A549 (cell line): ENCODE measurements at regions not wholly inside any gene's neighbourhood (a gene's known extent, or its start where the extent isn't known, plus 50 kb on each side); places are given as distances from the start of the nearest gene placed in this dataset.
"Not testable (repeated sequence)": the region's sequence is repeated elsewhere in the genome, so short reads cannot be mapped to it uniquely, and the experiment has no call there.

ENCODE experiments used
- ATAC-seq, 2 experiments: fragments of 200-7000 bp in 1 of 2; fragments of >200 bp in 1 of 2; cut with Nextera tagmentation in 1 of 2; cut with Tn5 transposase in 1 of 2; 3 replicates each; pipeline versions ENCODE4 v1.8.0 to v1.9.1; 2018 to 2020; ENCODE audit warnings: mild to moderate bottlenecking in 1 of 2, moderate library complexity in 1 of 2
- CTCF ChIA-PET: fragments of 300-600 bp; sonication (Branson Sonifier 250); formaldehyde crosslinking; extraction: SDS; loops from one replicate; lab custom pipeline; 2021; ENCODE audit warnings: antibody characterized with exemption, inconsistent platforms; lab: Yijun Ruan, JAX
- POLR2A ChIA-PET: fragments of 350-600 bp; formaldehyde crosslinking; extraction: SDS; loops from one replicate; lab custom pipeline; 2021; ENCODE audit warnings: antibody characterized with exemption, inconsistent platforms; lab: Yijun Ruan, JAX
- DNase-seq, 2 experiments: peaks; one replicate each; pipeline versions ENCODE4 v3.0.0 to v3.0.0-alpha.2; 2011 to 2016; ENCODE audit warnings: low read depth in 1 of 2, low spot score in 1 of 2
- FAIRE-seq: peaks from 2 replicates; lab custom pipeline; 2011; peaks lifted over from hg19 to GRCh38; lab: Jason Lieb, UNC
- H3K27ac ChIP-seq, 2 experiments: fragments of >200 bp; sonication (Bioruptor Twin); formaldehyde crosslinking; 3 replicates each; pipeline ENCODE4 v1.5.1; 2016 to 2017
- H3K4me1 ChIP-seq: fragments of >200 bp; sonication (Bioruptor Twin); formaldehyde crosslinking; 3 replicates; pipeline ENCODE4 v1.6.1; 2016
- H3K4me2 ChIP-seq: fragments of >200 bp; sonication (Bioruptor Twin); formaldehyde crosslinking; 3 replicates; pipeline ENCODE4 v1.6.1; 2016
- H3K4me3 ChIP-seq: fragments of >200 bp; sonication (Bioruptor Twin); formaldehyde crosslinking; 3 replicates; pipeline ENCODE4 v1.5.1; 2016
- H3K9me3 ChIP-seq: fragments of >200 bp; sonication (Bioruptor Twin); formaldehyde crosslinking; 3 replicates; pipeline ENCODE4 v1.6.1; 2016
- ATOH8 ChIP-seq: fragments of 250-450 bp; sonication (Bioruptor Pico); IDR thresholded peaks from 2 replicates; pipeline ENCODE4 v1.5.0; 2020; ENCODE audit warnings: low read depth, mild to moderate bottlenecking, moderate library complexity
- BCL3 ChIP-seq: fragments of >200 bp; sonication (Bioruptor Twin); formaldehyde crosslinking; IDR thresholded peaks from 3 replicates; pipeline ENCODE4 v1.6.1; 2016
- BHLHE40 ChIP-seq: IDR thresholded peaks from 2 replicates; pipeline ENCODE4 v1.6.1; 2012; ENCODE audit warnings: low read depth, low read length, inconsistent platforms
- CBX2 ChIP-seq: fragments of 200-600 bp; sonication (generic); IDR thresholded peaks from 2 replicates; pipeline ENCODE4 v1.6.1; 2016; ENCODE audit warnings: low read depth, mild to moderate bottlenecking, borderline replicate concordance
- CHD4 ChIP-seq: fragments of 200-600 bp; sonication (generic); IDR thresholded peaks from 2 replicates; pipeline ENCODE4 v1.6.1; 2016; ENCODE audit warnings: antibody characterized with exemption, mild to moderate bottlenecking, borderline replicate concordance
- CTCF ChIP-seq: fragments of >200 bp; sonication (Bioruptor Twin); formaldehyde crosslinking; IDR thresholded peaks from 3 replicates; pipeline ENCODE4 v1.5.1; 2016
- E2F6 ChIP-seq: IDR thresholded peaks from 2 replicates; pipeline ENCODE4 v1.6.1; 2012; ENCODE audit warnings: low read depth, borderline replicate concordance
- EHF ChIP-seq: fragments of 250-450 bp; sonication (Bioruptor Pico); IDR thresholded peaks from 2 replicates; pipeline ENCODE4 v1.5.0; 2020; ENCODE audit warnings: mild to moderate bottlenecking
- ELK1 ChIP-seq: fragments of 150-350 bp; IDR thresholded peaks from 2 replicates; pipeline ENCODE4 v1.6.1; 2014; ENCODE audit warnings: low read depth, mild to moderate bottlenecking, low read length
- EP300 ChIP-seq, 2 experiments: fragments of >200 bp; sonication (Bioruptor Twin); formaldehyde crosslinking; IDR thresholded peaks; 2 replicates in 1 of 2; 3 replicates in 1 of 2; pipeline ENCODE4 v1.6.1; 2016 to 2017
- FOSL2 ChIP-seq, 2 experiments: fragments of 450-650 bp in 1 of 2; fragments of >200 bp in 1 of 2; sonication (Bioruptor Twin) in 1 of 2; formaldehyde crosslinking; IDR thresholded peaks; 2 replicates each; pipeline versions ENCODE4 v1.5.0 to v1.6.1; 2016 to 2020; ENCODE audit warnings: mild to moderate bottlenecking in 1 of 2, moderate library complexity in 1 of 2
- HOXB13 ChIP-seq: fragments of 250-450 bp; sonication (Bioruptor Pico); IDR thresholded peaks from 2 replicates; pipeline ENCODE4 v1.5.0; 2020; ENCODE audit warnings: low read depth, mild to moderate bottlenecking, moderate library complexity
- JUN ChIP-seq, 2 experiments: fragments of >200 bp; sonication (Bioruptor Twin); formaldehyde crosslinking; IDR thresholded peaks; 2 replicates in 1 of 2; 3 replicates in 1 of 2; pipeline ENCODE4 v1.6.1; 2016 to 2017
- KDM1A ChIP-seq: fragments of 200-600 bp; sonication (generic); IDR thresholded peaks from 2 replicates; pipeline ENCODE4 v1.6.1; 2016; ENCODE audit warnings: low read depth, mild to moderate bottlenecking
- MAFK ChIP-seq: fragments of 450-650 bp; IDR thresholded peaks from 2 replicates; pipeline ENCODE4 v1.6.1; 2014; ENCODE audit not compliant: partially characterized antibody
- MAX ChIP-seq: IDR thresholded peaks from 2 replicates; pipeline ENCODE4 v1.6.1; 2012
- MAZ ChIP-seq: fragments of 150-350 bp; IDR thresholded peaks from 2 replicates; pipeline ENCODE4 v1.6.1; 2014; ENCODE audit warnings: antibody characterized with exemption, low read depth, low read length, borderline replicate concordance
- POLR2A ChIP-seq: IDR thresholded peaks from 2 replicates; pipeline ENCODE4 v1.6.1; 2012; ENCODE audit warnings: mild to moderate bottlenecking, low read length
- RARB ChIP-seq: fragments of 250-450 bp; sonication (Bioruptor Pico); IDR thresholded peaks from 2 replicates; pipeline ENCODE4 v1.8.0; 2021; ENCODE audit warnings: mild to moderate bottlenecking, moderate library complexity
- REST ChIP-seq: fragments of 200-600 bp; sonication (generic); IDR thresholded peaks from 2 replicates; pipeline ENCODE4 v1.6.1; 2016; ENCODE audit warnings: antibody characterized with exemption, mild to moderate bottlenecking, moderate library complexity
- RFX5 ChIP-seq: fragments of 450-650 bp; IDR thresholded peaks from 2 replicates; pipeline ENCODE4 v1.7.1; 2014; ENCODE audit warnings: antibody characterized with exemption, mild to moderate bottlenecking, moderate library complexity
- SMC3 ChIP-seq: fragments of >200 bp; sonication (Bioruptor Twin); formaldehyde crosslinking; IDR thresholded peaks from 3 replicates; pipeline ENCODE4 v1.6.1; 2018; ENCODE audit warnings: inconsistent platforms
- TFCP2L1 ChIP-seq: fragments of 250-450 bp; sonication (Bioruptor Pico); IDR thresholded peaks from 2 replicates; pipeline ENCODE4 v1.5.0; 2021; ENCODE audit warnings: mild to moderate bottlenecking
- ZC3H11A ChIP-seq: fragments of 450-650 bp; IDR thresholded peaks from 2 replicates; pipeline ENCODE4 v1.6.1; 2014; ENCODE audit warnings: antibody characterized with exemption, mild to moderate bottlenecking
- WGBS: methylation state at CpG from one replicate; pipeline ENCODE4 v1.1.6; 2017; ENCODE audit errors: missing lambda C conversion rate; 5-methylcytosine and 5-hydroxymethylcytosine counted together

GRCh38 chr3:191593486-191593885 is 132.5 kb downstream of the PYDC2 start:
- H3K9me3 ChIP-seq = no peaks in the 10 kb centered on the region
- H3K4me1 ChIP-seq = no peaks in the 10 kb centered on the region
- ATAC-seq (no peak), DNase-seq (no peak)
- no peak overlapping the region for H3K4me3 ChIP-seq
- no peak overlapping the region for H3K27ac ChIP-seq
- H3K4me2 ChIP-seq = no peak overlapping the region
- POLR2A ChIA-PET = no interaction called here
- WGBS = 0% methylated on average over 1 of the region's 1 CpG
- CTCF ChIA-PET = no interaction called here
- TF ChIP-seq BCL3 (no peak), HOXB13 (CRISPR knock-in tag) (no peak), MAZ (no peak), CTCF (no peak), MAX (no peak), SMC3 (no peak), ZC3H11A (no peak), MAFK (no peak)
- TF ChIP-seq, all 56 proteins: peak for 0
- FAIRE-seq = no peak

- CTCF ChIA-PET = interaction anchor here (1.1 kb wide), 1 partner anchor 12 kb away, joined by 3 read pairs; no protein-coding TSS in a partner anchor
- H3K4me2 ChIP-seq, H3K4me1 ChIP-seq, H3K9me3 ChIP-seq, POLR2A ChIA-PET, H3K4me3 ChIP-seq, DNase-seq, H3K27ac ChIP-seq, ATAC-seq, FAIRE-seq: not testable (repeated sequence)
- 43% methylated on average over 1 of the region's 1 CpG for WGBS
Measured at GRCh38 chr3:191615511-191615910, 154.5 kb downstream of the PYDC2 start.

- TF ChIP-seq EHF (CRISPR knock-in tag) = no peak
- no peak for TF ChIP-seq JUN (IDR thresholded peaks at IDR 0.05)
- no peak for TF ChIP-seq ATOH8 (CRISPR knock-in tag)
- no peak for TF ChIP-seq POLR2A
- TF ChIP-seq REST = no peak
- no peak for TF ChIP-seq KDM1A
- no peak for TF ChIP-seq ZC3H11A
- TF ChIP-seq ELK1 = no peak
- no peak for TF ChIP-seq FOSL2 (IDR thresholded peaks at IDR 0.05)
- TF ChIP-seq FOSL2 (CRISPR knock-in tag; IDR thresholded peaks at IDR 0.05) = no peak
- TF ChIP-seq RARB (CRISPR knock-in tag) = no peak
- no peak for TF ChIP-seq MAFK
- no peak for TF ChIP-seq TFCP2L1 (CRISPR knock-in tag)
- TF ChIP-seq RFX5 = no peak
- TF ChIP-seq CBX2 = no peak
- TF ChIP-seq EP300 (IDR thresholded peaks at IDR 0.05) = no peak
- TF ChIP-seq BHLHE40 = no peak
- TF ChIP-seq E2F6 = no peak
- TF ChIP-seq CHD4 = no peak
- TF ChIP-seq, all 56 proteins: peak for 0
- H3K27ac ChIP-seq = no peak overlapping the region
- no peaks in the 10 kb centered on the region for H3K9me3 ChIP-seq
- POLR2A ChIA-PET = no interaction called here
- H3K4me1 ChIP-seq = no peaks in the 10 kb centered on the region
- DNase-seq = no peak
- WGBS = 7% methylated on average over 1 of the region's 1 CpG
- H3K4me3 ChIP-seq = no peak overlapping the region
- CTCF ChIA-PET = no interaction called here
- no peak overlapping the region for H3K4me2 ChIP-seq
- no peak for ATAC-seq
- FAIRE-seq = no peak
Measured at GRCh38 chr3:191624299-191624698, 163.3 kb downstream of the PYDC2 start.
